Forelimb muscle (tissue), 1 donor: ENCODE measurements at regions not wholly inside any gene's neighbourhood (a gene's known extent, or its start where the extent isn't known, plus 50 kb on each side); places are given as distances from the start of the nearest gene placed in this dataset.

Experiments
- DNase-seq: peaks from one replicate; pipeline ENCODE4 v3.0.0-alpha.2; 2013; ENCODE audit warnings: low read depth

GRCh38 chr5:91283899-91284298 lies 99.2 kb downstream of the ARRDC3 start:
- no peak for DNase-seq

- no peak for DNase-seq
Measured at GRCh38 chr5:91283326-91283725, 99.8 kb downstream of the ARRDC3 start.

DNA sequence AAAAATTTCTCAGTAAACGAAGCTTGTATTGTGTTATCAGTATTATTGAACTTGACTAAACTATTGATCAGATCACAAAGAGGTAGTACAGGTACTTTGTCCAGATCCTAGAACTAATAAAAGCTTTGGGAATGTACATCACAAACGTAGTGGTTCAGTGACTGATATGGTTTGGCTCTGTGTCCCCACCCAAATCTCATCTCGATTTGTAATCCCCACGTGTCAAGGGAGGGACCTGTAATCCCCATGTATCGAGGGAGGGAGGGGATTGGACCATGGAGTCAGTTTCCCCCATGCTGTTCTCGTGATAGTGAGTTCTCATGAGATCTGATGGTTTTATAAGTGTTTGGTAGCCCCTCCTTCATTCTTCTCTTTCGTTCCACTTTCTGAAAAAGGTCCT lies 100.9 kb downstream of the ARRDC3 start:
- DNase-seq, result no peak

- DNase-seq, result no peak
Measured at GRCh38 chr5:91281401-91281800, 101.7 kb downstream of the ARRDC3 start.

- peak; percentile 92 for DNase-seq
Measured at GRCh38 chr5:91280362-91281269, 102.5 kb downstream of the ARRDC3 start.

DNA sequence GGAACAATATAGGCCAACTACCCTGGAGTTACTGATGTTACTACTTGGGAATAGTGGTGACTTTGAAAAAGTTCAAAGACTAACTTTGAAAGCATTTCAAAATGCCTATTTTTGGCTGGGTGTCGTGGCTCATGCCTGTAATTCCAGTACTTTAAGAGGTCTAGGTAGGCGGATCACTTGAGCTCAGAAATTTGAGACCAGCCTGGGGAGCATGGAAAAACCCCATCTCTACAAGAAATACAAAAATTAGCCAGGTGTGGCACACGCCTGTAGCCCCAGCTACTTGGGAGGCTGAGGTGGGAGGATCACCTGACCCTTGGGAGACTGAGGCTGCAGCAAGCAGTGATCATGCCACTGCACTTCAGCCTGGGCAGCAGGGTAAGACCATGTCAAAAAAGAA lies 105.3 kb downstream of the ARRDC3 start:
- no peak for DNase-seq

- DNase-seq, result no peak
Measured at GRCh38 chr5:91277093-91277626, 106.0 kb downstream of the ARRDC3 start.

GRCh38 chr5:91272858-91273257 lies 110.3 kb downstream of the ARRDC3 start:
- no peak for DNase-seq

GRCh38 chr5:91271999-91272398 lies 111.1 kb downstream of the ARRDC3 start:
- no peak for DNase-seq

GRCh38 chr5:91269198-91269597 lies 113.9 kb downstream of the ARRDC3 start:
- no peak for DNase-seq

GRCh38 chr5:91266184-91266705 lies 116.9 kb downstream of the ARRDC3 start:
- DNase-seq, result no peak

DNA sequence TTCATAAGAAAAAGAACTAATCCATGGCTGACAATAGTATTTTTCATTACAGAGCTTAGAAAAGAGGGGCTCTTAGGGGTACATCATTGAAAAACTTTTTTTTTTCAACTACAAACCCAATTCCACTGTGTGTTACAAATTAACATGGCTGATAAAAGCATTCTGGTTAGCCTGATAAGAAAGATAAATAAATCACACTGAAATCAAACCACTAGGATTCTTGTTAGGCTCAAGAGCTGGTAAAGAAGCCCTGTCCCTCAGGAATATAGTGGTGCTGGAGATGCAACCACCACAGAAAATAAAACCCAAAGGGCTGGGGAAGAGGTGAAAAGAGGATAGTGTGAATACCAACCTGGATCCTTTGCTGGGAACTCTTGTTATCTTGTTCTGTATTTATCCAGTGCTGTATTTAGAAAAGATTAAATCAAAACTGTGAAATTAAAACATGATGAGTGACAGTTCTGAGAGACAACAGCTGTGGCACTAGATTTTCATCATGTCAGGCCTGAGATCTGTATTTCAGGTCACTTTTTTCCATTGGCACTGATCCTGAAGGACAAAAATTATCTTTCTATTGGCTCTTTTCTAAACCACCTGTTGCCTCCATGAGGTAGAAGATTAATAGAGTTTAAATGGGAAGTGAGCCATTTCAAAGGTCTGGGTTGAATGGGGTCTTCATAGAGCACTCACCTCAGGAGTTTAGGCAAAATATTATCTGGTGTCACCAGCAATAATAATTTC lies 118.6 kb downstream of the ARRDC3 start:
- DNase-seq, result no peak

DNA sequence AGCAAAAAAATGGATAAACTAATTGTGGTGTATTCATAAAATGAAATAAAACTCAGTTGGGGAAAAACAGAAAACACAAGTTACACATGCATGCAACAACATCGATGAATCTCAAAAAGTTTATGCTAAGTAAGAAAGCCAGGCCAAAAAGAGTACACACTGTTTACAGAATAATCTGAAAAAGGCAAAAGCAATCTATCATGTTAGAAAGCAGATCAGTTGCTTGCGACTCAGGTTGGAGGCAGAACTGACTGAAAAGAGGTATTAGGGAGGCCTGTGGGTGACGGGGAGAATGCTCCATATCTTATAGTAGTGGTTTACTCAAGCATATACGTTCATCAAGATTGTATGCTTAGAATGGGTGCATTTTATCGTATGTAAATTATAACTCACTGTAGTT lies 119.2 kb downstream of the ARRDC3 start:
- DNase-seq, result no peak

GRCh38 chr5:91257301-91257700 lies 125.8 kb downstream of the ARRDC3 start:
- DNase-seq, result no peak

DNA sequence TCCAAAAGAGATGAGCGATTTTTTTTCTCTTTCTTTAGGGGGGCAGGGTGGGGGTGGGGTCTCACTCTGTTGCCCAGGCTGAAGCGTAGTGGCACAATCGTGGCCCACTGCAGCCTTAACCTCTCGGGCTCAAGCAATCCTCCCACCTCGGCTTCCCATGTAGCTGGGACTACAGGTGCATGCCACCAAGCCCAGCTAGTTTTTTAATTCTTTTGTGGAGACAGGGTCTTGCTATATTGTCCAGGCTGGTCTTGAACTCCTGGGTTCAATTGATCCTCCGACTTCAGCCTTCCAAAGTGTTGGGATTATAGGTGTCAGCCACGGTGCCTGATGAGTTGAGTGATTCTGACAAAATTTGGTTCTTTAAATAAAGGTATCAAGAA lies 127.0 kb downstream of the ARRDC3 start:
- DNase-seq, result no peak

DNA sequence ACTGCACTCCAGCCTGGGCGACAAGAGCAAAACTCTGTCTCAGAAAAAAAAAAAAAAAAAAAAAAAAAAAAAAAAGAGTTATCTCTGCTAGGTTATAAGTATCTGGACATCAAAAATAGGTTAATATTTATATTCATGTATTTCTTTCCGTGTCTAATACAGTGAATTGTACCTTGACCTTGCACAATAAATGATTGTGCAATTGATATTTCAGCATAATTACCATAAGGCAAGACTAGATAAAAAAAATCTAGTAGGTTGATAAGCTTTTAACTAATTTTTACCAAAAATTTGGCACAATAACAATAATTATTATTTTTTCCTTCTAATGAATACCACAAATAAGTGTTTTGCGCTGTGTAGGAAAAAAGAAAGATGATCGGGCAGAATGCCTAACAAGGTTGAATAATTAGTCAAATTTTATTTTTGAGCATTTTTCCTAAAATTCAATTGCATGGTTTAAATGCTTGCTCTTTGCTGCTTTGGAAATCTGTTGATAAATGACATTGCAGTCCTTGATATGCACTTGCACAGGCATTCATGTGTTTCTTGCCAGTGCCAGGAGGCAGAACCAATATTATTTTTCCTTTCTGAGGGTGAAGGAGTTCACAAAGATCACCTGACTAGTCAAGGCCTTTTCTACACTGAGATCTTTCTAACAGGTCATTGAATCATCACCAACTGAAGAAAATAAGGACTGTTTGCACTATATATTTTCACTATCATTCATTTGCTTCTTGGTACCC lies 127.5 kb downstream of the ARRDC3 start:
- DNase-seq, result no peak

GRCh38 chr5:91252916-91253315 lies 130.2 kb downstream of the ARRDC3 start:
- no peak for DNase-seq

GRCh38 chr5:91245871-91246270 lies 137.2 kb downstream of the ARRDC3 start:
- no peak for DNase-seq

DNA sequence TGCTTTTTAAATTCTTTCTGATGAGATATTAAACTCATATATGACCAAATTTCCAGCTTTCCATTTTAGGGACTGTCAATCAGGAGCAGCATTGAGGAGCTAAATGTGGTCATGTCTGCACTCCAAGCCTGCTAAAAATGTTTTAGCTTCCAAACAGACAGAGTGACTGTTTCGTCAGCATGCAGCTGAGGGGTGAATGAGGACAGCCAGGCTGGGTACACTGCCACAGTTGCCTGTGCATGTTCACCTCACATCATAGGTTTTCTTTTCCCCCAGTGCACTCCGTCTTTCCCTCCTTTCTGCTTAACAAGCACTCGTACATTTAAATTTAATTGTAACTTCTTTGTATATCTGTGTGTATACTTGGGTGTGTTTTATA lies 138.1 kb downstream of the ARRDC3 start:
- no peak for DNase-seq

DNA sequence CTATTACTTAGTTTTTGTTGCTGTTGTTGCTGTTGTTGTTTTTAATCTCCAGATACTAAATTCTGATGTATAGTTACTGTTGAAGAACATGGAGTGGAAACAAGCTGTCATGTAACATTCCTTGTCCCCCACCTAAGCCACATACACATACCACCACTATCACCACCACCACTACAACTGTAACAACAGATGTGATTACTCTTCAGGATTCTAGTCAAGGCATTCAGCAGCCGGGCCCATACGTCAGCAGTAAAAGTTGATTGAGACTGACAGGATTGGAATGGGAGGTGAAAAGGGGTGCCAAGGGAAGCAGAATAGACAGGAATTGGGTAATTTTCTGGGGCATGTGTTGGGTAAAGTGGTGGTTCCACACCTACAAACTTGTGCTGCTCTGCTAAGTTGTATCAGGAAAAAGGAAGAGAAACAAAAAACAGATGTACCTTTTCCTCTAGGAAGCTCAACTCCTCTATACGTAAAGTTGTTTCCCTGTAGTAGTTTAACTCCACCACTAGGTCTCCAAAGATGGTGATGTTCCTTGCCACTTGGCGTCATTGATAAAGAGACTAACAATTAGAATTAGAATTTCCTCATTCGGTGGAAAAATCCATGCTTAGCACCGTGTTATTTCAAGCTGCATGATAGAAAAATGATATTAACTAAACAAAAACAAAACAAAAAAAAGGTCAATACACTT lies 138.6 kb downstream of the ARRDC3 start:
- DNase-seq, result no peak

DNA sequence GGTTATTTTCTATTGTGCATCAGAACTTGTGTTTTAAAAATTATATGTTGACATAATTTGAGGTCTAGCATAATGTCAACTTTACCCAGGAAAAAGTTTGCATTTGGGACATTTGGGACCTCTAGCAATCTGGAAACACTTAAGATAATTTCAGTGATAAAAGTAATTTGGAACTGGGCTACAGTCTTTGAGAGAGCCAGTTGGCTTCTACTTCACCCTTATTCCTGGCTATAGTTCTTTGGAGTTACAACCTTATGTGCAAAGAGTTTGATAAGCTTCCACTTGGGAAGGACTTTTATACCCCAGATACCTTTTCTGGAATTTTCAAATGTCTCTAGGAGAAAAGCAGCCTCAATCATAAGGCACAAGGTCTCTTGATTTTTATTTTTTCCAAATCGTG lies 139.3 kb downstream of the ARRDC3 start:
- no peak for DNase-seq
